Liver (tissue), 8 donors: ENCODE measurements at regions not wholly inside any gene's neighbourhood (a gene's known extent, or its start where the extent isn't known, plus 50 kb on each side); places are given as distances from the start of the nearest gene placed in this dataset.

ENCODE experiments used
- DNase-seq: peaks from one replicate; pipeline ENCODE4 v3.0.0-alpha.2; 2017; ENCODE audit warnings: low spot score
- H3K27ac ChIP-seq, 2 donors: one replicate each; pipeline ENCODE4 v1.7.0; 2013; ENCODE audit warnings: inconsistent platforms in 2 of 2, low read length in 2 of 2, control low read depth in 1 of 2, low read depth in 1 of 2, mild to moderate bottlenecking in 1 of 2
- H3K27me3 ChIP-seq, 4 donors: one replicate each; pipeline versions ENCODE4 v1.6.1 to v1.7.0; 2013; ENCODE audit warnings: low read length in 3 of 4, inconsistent platforms in 1 of 4, mild to moderate bottlenecking in 1 of 4, moderate library complexity in 1 of 4; ENCODE audit not compliant: control insufficient read depth in 4 of 4, insufficient read depth in 4 of 4
- H3K36me3 ChIP-seq, 4 donors: one replicate each; pipeline versions ENCODE4 v1.6.1 to v1.7.0; 2013; ENCODE audit warnings: low read length in 3 of 4, mild to moderate bottlenecking in 3 of 4, low read depth in 1 of 4, moderate library complexity in 1 of 4; ENCODE audit not compliant: control insufficient read depth in 4 of 4, insufficient read depth in 3 of 4
- H3K4me1 ChIP-seq, 4 donors: one replicate each; pipeline versions ENCODE4 v1.6.1 to v1.7.0; 2013; ENCODE audit warnings: low read length in 3 of 4, mild to moderate bottlenecking in 3 of 4, moderate library complexity in 1 of 4; ENCODE audit not compliant: control insufficient read depth in 4 of 4, insufficient read depth in 4 of 4
- H3K4me3 ChIP-seq, 3 donors: one replicate each; pipeline versions ENCODE4 v1.6.1 to v1.7.0; 2013; ENCODE audit warnings: low read length in 3 of 3, control low read depth in 1 of 3, low read depth in 1 of 3, mild to moderate bottlenecking in 1 of 3
- H3K9ac ChIP-seq, 2 donors: one replicate each; pipeline ENCODE4 v1.7.0; 2013; ENCODE audit warnings: low read length in 2 of 2, mild to moderate bottlenecking in 2 of 2, moderate library complexity in 2 of 2, control low read depth in 1 of 2, low read depth in 1 of 2
- H3K9me3 ChIP-seq, 4 donors: one replicate each; pipeline versions ENCODE4 v1.6.1 to v1.7.0; 2013; ENCODE audit warnings: low read length in 3 of 4; ENCODE audit not compliant: control insufficient read depth in 4 of 4
- ATF3 ChIP-seq: IDR thresholded peaks from 2 replicates; pipeline ENCODE4 v1.6.1; 2016; ENCODE audit warnings: antibody characterized with exemption
- CTCF ChIP-seq: fragments of 150-350 bp; IDR thresholded peaks from 2 replicates; pipeline ENCODE4 v1.5.1; 2017; ENCODE audit warnings: improper control_type of control experiment, low read depth, low read length; ENCODE audit not compliant: missing input control
- EGR1 ChIP-seq, 2 donors: IDR thresholded peaks; 2 replicates each; pipeline ENCODE4 v1.6.1; 2016 to 2018; ENCODE audit warnings: antibody characterized with exemption in 2 of 2, low read depth in 2 of 2
- FOXA1 ChIP-seq: IDR thresholded peaks from 2 replicates; pipeline ENCODE4 v1.6.1; 2016; ENCODE audit warnings: antibody characterized with exemption
- FOXA2 ChIP-seq: IDR thresholded peaks from 2 replicates; pipeline ENCODE4 v1.6.1; 2016; ENCODE audit warnings: antibody characterized with exemption
- GABPA ChIP-seq, 2 donors: IDR thresholded peaks in 1 of 2; conservative IDR thresholded peaks in 1 of 2; 2 replicates each; pipeline ENCODE4 v1.6.1; 2016; ENCODE audit warnings: antibody characterized with exemption in 2 of 2, mild to moderate bottlenecking in 1 of 2, moderate library complexity in 1 of 2
- HNF4A ChIP-seq, 2 donors: conservative IDR thresholded peaks; 2 replicates each; pipeline ENCODE4 v1.6.1; 2016; ENCODE audit warnings: antibody characterized with exemption in 2 of 2, mild to moderate bottlenecking in 2 of 2
- HNF4G ChIP-seq: IDR thresholded peaks from 2 replicates; pipeline ENCODE4 v1.6.1; 2016; ENCODE audit warnings: antibody characterized with exemption
- JUND ChIP-seq, 2 donors: IDR thresholded peaks; 2 replicates each; pipeline ENCODE4 v1.6.1; 2016; ENCODE audit warnings: antibody characterized with exemption in 2 of 2
- MAX ChIP-seq: IDR thresholded peaks from 2 replicates; pipeline ENCODE4 v1.6.1; 2016; ENCODE audit warnings: antibody characterized with exemption
- NR2F2 ChIP-seq: IDR thresholded peaks from 2 replicates; pipeline ENCODE4 v1.6.1; 2016; ENCODE audit warnings: antibody characterized with exemption
- RAD21 ChIP-seq, 2 donors: IDR thresholded peaks; 2 replicates each; pipeline ENCODE4 v1.6.1; 2016; ENCODE audit warnings: antibody characterized with exemption in 2 of 2, mild to moderate bottlenecking in 2 of 2
- REST ChIP-seq: IDR thresholded peaks from 2 replicates; pipeline ENCODE4 v1.6.1; 2016; ENCODE audit warnings: antibody characterized with exemption, mild to moderate bottlenecking
- RXRA ChIP-seq, 2 donors: IDR thresholded peaks; 2 replicates each; pipeline ENCODE4 v1.6.1; 2017 to 2018; ENCODE audit warnings: antibody characterized with exemption in 2 of 2, mild to moderate bottlenecking in 1 of 2
- SP1 ChIP-seq: IDR thresholded peaks from 2 replicates; pipeline ENCODE4 v1.6.1; 2018; ENCODE audit warnings: antibody characterized with exemption, mild to moderate bottlenecking
- TAF1 ChIP-seq: conservative IDR thresholded peaks from 2 replicates; pipeline ENCODE4 v1.6.1; 2016; ENCODE audit warnings: antibody characterized with exemption, mild to moderate bottlenecking
- YY1 ChIP-seq: IDR thresholded peaks from 2 replicates; pipeline ENCODE4 v1.6.1; 2016; ENCODE audit warnings: antibody characterized with exemption, mild to moderate bottlenecking
- ZBTB33 ChIP-seq: IDR thresholded peaks from 2 replicates; pipeline ENCODE4 v1.6.1; 2016; ENCODE audit warnings: antibody characterized with exemption
- WGBS: extraction: QIAGEN DNeasy Blood & Tissue Kit; methylation state at CpG from one replicate; pipeline ENCODE4 v1.1.7; 2013; 5-methylcytosine and 5-hydroxymethylcytosine counted together
- donor health status: healthy.
- donor health status: healthy.
- donor health status: healthy.
- donor health status: healthy.
- donor health status: healthy.

- no peak overlapping the region for H3K9ac ChIP-seq
- DNase-seq, result no peak
- no peak overlapping the region for H3K27ac ChIP-seq
- no peaks in the 10 kb centered on the region for H3K36me3 ChIP-seq
- WGBS, result 97% methylated on average over 3 of the region's 3 CpGs
- H3K9me3 ChIP-seq, result no peaks in the 10 kb centered on the region
- no peaks in the 10 kb centered on the region for H3K27me3 ChIP-seq
- no peak overlapping the region for H3K4me3 ChIP-seq
- no peak for TF ChIP-seq HNF4G
- TF ChIP-seq GABPA (IDR thresholded peaks at IDR 0.05 in 1 of 2, conservative IDR thresholded peaks at IDR 0.05 in 1 of 2), result no peak
- no peak for TF ChIP-seq NR2F2
- TF ChIP-seq YY1, result no peak
- no peak for TF ChIP-seq FOXA1
- no peak for TF ChIP-seq ATF3
- no peak for TF ChIP-seq CTCF
- no peak for TF ChIP-seq JUND (IDR thresholded peaks at IDR 0.05)
- no peak for TF ChIP-seq MAX
- no peak for TF ChIP-seq RXRA (IDR thresholded peaks at IDR 0.05)
- TF ChIP-seq SP1, result no peak
- no peak for TF ChIP-seq REST
- no peak for TF ChIP-seq TAF1
- TF ChIP-seq ZBTB33, result no peak
- no peak for TF ChIP-seq EGR1 (IDR thresholded peaks at IDR 0.05; ENCODE audit: low read depth in 2 of 2)
- TF ChIP-seq RAD21 (IDR thresholded peaks at IDR 0.05), result no peak
- TF ChIP-seq HNF4A (conservative IDR thresholded peaks at IDR 0.05), result no peak
- no peak for TF ChIP-seq FOXA2
- H3K4me1 ChIP-seq, result peaks cover 2 to 6% (median 3%) of the 10 kb centered on the region in 4 donors
Measured at GRCh38 chr18:45241271-45241670, 374.0 kb upstream of the SLC14A2 start.
